IMR-90 (cell line): ENCODE measurements at regions not wholly inside any gene's neighbourhood (a gene's known extent, or its start where the extent isn't known, plus 50 kb on each side); places are given as distances from the start of the nearest gene placed in this dataset.

ENCODE experiments used
- ATAC-seq: fragments of 200-7000 bp; cut with Tn5 transposase; 2 replicates; pipeline ENCODE4 v1.9.1; 2020; ENCODE audit warnings: low read depth, mild to moderate bottlenecking, moderate library complexity
- BruUV-seq: library from RNA; stranded (reverse); fragments of 400-500 nt; replicated peaks from 2 replicates; lab custom pipeline; 2021; lab: Mats Ljungman, UMichigan
- CTCF ChIA-PET: fragments of 300-600 bp; formaldehyde crosslinking; extraction: SDS; loops from one replicate; lab custom pipeline; 2021; ENCODE audit warnings: antibody characterized with exemption; lab: Yijun Ruan, JAX
- POLR2A ChIA-PET: fragments of 300-600 bp; sonication (Branson Sonifier 250); formaldehyde crosslinking; loops from one replicate; lab custom pipeline; 2022; ENCODE audit warnings: antibody characterized with exemption; ENCODE audit not compliant: unreplicated experiment; lab: Charles Lee
- DNase-seq: peaks from one replicate; pipeline ENCODE4 v3.0.0; 2013
- H2AFZ ChIP-seq: replicated peaks from 2 replicates; pipeline ENCODE3; 2013; ENCODE audit warnings: low read length, mild to moderate bottlenecking; ENCODE audit not compliant: poor library complexity
- H2AK5ac ChIP-seq: 2 replicates; pipeline ENCODE4 v1.6.1; 2013; ENCODE audit warnings: low read depth, low read length, inconsistent platforms
- H2AK9ac ChIP-seq: replicated peaks from 2 replicates; pipeline ENCODE3; 2013; ENCODE audit warnings: mild to moderate bottlenecking, low read depth, low read length, moderate library complexity; ENCODE audit not compliant: poor library complexity
- H2BK120ac ChIP-seq: 2 replicates; pipeline ENCODE4 v1.6.1; 2013; ENCODE audit warnings: low read depth, low read length, inconsistent platforms
- H2BK15ac ChIP-seq: 3 replicates; pipeline ENCODE4 v1.6.1; 2013; ENCODE audit warnings: low read depth, low read length, inconsistent platforms
- H2BK20ac ChIP-seq: 2 replicates; pipeline ENCODE4 v1.6.1; 2013; ENCODE audit warnings: low read depth, mild to moderate bottlenecking, inconsistent platforms, low read length, moderate library complexity
- H2BK5ac ChIP-seq: 2 replicates; pipeline ENCODE4 v1.6.1; 2013; ENCODE audit warnings: mild to moderate bottlenecking, low read depth, low read length, inconsistent platforms; ENCODE audit not compliant: poor library complexity, severe bottlenecking
- H3K14ac ChIP-seq: replicated peaks from 2 replicates; pipeline ENCODE4 v1.6.1; 2013; ENCODE audit warnings: low read depth, low read length, inconsistent platforms
- H3K18ac ChIP-seq: 2 replicates; pipeline ENCODE4 v1.6.1; 2013; ENCODE audit warnings: low read depth, low read length, control low read depth
- H3K23ac ChIP-seq: 2 replicates; pipeline ENCODE4 v1.6.1; 2013; ENCODE audit warnings: low read depth, low read length, inconsistent platforms
- H3K27ac ChIP-seq: 2 replicates; pipeline ENCODE4 v1.5.1; 2013; ENCODE audit warnings: mild to moderate bottlenecking, control low read depth, low read length; ENCODE audit not compliant: insufficient read depth
- H3K27me3 ChIP-seq: 2 replicates; pipeline ENCODE4 v1.6.1; 2013; ENCODE audit warnings: low read length; ENCODE audit not compliant: control insufficient read depth, insufficient read depth
- H3K36me3 ChIP-seq: 2 replicates; pipeline ENCODE4 v1.6.1; 2013; ENCODE audit warnings: low read length, mixed read lengths; ENCODE audit not compliant: control insufficient read depth, insufficient read depth
- H3K4ac ChIP-seq: 2 replicates; pipeline ENCODE4 v1.6.1; 2013; ENCODE audit warnings: low read depth, low read length, inconsistent platforms
- H3K4me1 ChIP-seq: 2 replicates; pipeline ENCODE4 v1.6.1; 2013; ENCODE audit warnings: low read length, mixed read lengths; ENCODE audit not compliant: control insufficient read depth, insufficient read depth
- H3K4me2 ChIP-seq: 2 replicates; pipeline ENCODE4 v1.6.1; 2013; ENCODE audit warnings: low read depth, mild to moderate bottlenecking, control low read depth, low read length, moderate library complexity
- H3K4me3 ChIP-seq: 2 replicates; pipeline ENCODE4 v1.5.1; 2013; ENCODE audit warnings: low read depth, mild to moderate bottlenecking, control low read depth, low read length, moderate library complexity; ENCODE audit not compliant: insufficient read depth
- H3K56ac ChIP-seq: 2 replicates; pipeline ENCODE4 v1.6.1; 2013; ENCODE audit warnings: low read length, inconsistent platforms; ENCODE audit not compliant: insufficient read depth; ENCODE audit errors: extremely low read depth
- H3K79me1 ChIP-seq, 2 experiments: 2 replicates each; pipeline ENCODE4 v1.6.1; 2013; ENCODE audit warnings: low read length in 2 of 2, inconsistent platforms in 1 of 2, low read depth in 1 of 2
- H3K9ac ChIP-seq: 2 replicates; pipeline ENCODE4 v1.6.1; 2013; ENCODE audit warnings: low read depth, low read length, control low read depth
- H3K9me1 ChIP-seq: 2 replicates; pipeline ENCODE4 v1.6.1; 2013; ENCODE audit warnings: low read length, inconsistent platforms; ENCODE audit not compliant: insufficient read depth
- H3K9me3 ChIP-seq: 2 replicates; pipeline ENCODE4 v1.6.1; 2013; ENCODE audit warnings: low read length; ENCODE audit not compliant: control insufficient read depth, insufficient read depth
- H4K20me1 ChIP-seq: 2 replicates; pipeline ENCODE4 v1.6.1; 2013; ENCODE audit warnings: low read length, inconsistent platforms; ENCODE audit not compliant: insufficient read depth
- H4K5ac ChIP-seq: 2 replicates; pipeline ENCODE4 v1.6.1; 2013; ENCODE audit warnings: mild to moderate bottlenecking, low read depth, low read length, control low read depth
- H4K8ac ChIP-seq, 2 experiments: 2 replicates each; pipeline ENCODE4 v1.6.1; 2013; ENCODE audit warnings: low read depth in 2 of 2, low read length in 2 of 2, control low read depth in 1 of 2, inconsistent platforms in 1 of 2
- H4K91ac ChIP-seq: 2 replicates; pipeline ENCODE4 v1.6.1; 2013; ENCODE audit warnings: low read depth, low read length, inconsistent platforms; ENCODE audit not compliant: insufficient read depth
- BHLHE40 ChIP-seq: fragments of 150-350 bp; IDR thresholded peaks from 2 replicates; pipeline ENCODE4 v1.6.1; 2016; ENCODE audit warnings: mild to moderate bottlenecking, low read depth, low read length
- MXI1 ChIP-seq: IDR thresholded peaks from 2 replicates; pipeline ENCODE4 v1.6.1; 2012; ENCODE audit warnings: low read depth, mild to moderate bottlenecking, low read length, moderate library complexity, borderline replicate concordance
- NFE2L2 ChIP-seq: fragments of 150-350 bp; IDR thresholded peaks from 2 replicates; pipeline ENCODE4 v1.6.1; 2016; ENCODE audit warnings: low read depth, mild to moderate bottlenecking, low read length
- POLR2A ChIP-seq: IDR thresholded peaks from 2 replicates; pipeline ENCODE4 v1.6.1; 2012; ENCODE audit warnings: mild to moderate bottlenecking, low read depth, low read length
- RAD21 ChIP-seq: IDR thresholded peaks from 2 replicates; pipeline ENCODE4 v1.6.1; 2012; ENCODE audit warnings: low read length, improper control_type of control experiment
- SMC3 ChIP-seq: fragments of 150-350 bp; IDR thresholded peaks from 2 replicates; pipeline ENCODE4 v1.6.1; 2016; ENCODE audit warnings: low read depth, mild to moderate bottlenecking, antibody characterized with exemption, low read length, moderate library complexity
- WGBS, 2 experiments: methylation state at CpG; one replicate each; pipeline versions ENCODE4 v1.1.5 to v1.1.7; 2013; ENCODE audit warnings: missing lambda C conversion rate in 2 of 2; ENCODE audit not compliant: insufficient read length in 1 of 2; ENCODE audit errors: extremely low coverage in 2 of 2; 5-methylcytosine and 5-hydroxymethylcytosine counted together
- dilution Hi-C: fragments of 300-500 bp; cut with HindIII; formaldehyde crosslinking; loops from one replicate; pipeline ENCODE4 v1.14.3; 2018; ENCODE audit warnings: low sequenced_read_pairs; ENCODE audit not compliant: unreplicated experiment
- in situ Hi-C: fragments of 300-500 bp; cut with MboI; formaldehyde crosslinking; loops from 3 replicates; pipeline ENCODE4 v1.14.3; 2019; ENCODE audit warnings: low sequenced_read_pairs, inconsistent platforms, mixed read lengths
- intact Hi-C: fragments of 100-400 bp; cut with micrococcal nuclease; formaldehyde crosslinking; loops from 2 replicates; pipeline ENCODE4 v1.10.0; 2022
- TF ChIP-seq, protein P1 (sequence below): conservative IDR thresholded peaks from 2 replicates; pipeline ENCODE4 v1.5.1; 2012; ENCODE audit warnings: mild to moderate bottlenecking, low read depth, low read length, improper control_type of control experiment

DNA sequence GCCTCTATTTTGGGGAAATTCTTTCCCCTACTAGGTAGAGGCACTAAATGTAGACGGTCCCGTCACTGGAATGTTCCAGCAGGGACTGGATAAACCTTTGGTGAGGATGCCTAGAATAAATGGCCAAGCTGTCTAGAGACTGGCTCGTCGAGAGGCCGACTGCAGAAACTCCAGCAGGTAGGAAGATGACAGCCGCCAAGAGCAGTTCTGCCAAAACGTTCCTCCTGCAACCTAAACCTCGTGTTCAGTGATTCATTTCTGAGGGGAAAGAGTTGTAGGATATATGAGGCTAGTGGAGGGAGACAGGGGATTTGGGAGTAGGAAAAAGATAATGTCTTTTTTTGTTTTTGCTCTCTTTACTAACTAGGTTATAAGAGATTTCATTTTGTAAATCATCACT, 184.7 kb upstream of the GDF10 start:
- peak overlapping the region; percentile 34; the same call in 1 of the 2 replicates for H3K27ac ChIP-seq
- H3K9me3 ChIP-seq: no peaks in the 10 kb centered on the region
- H2BK20ac ChIP-seq: peak overlapping the region; percentile 16
- ATAC-seq (no peak), DNase-seq (no peak)
- no peak overlapping the region for H2AK9ac ChIP-seq
- H4K8ac ChIP-seq: no peak overlapping the region; a peak in 1 of 4 replicates
- 60% methylated on average over 1 of the region's 8 CpGs; no CpG with 5 or more reads in 1 of the 2 experiments for WGBS, 2 experiments
- no peak overlapping the region for H2BK5ac ChIP-seq
- no peak overlapping the region for H2BK120ac ChIP-seq
- H3K18ac ChIP-seq: peak overlapping the region; percentile 38
- H3K4me3 ChIP-seq: no peak overlapping the region
- peak overlapping the region; percentile 37 for H4K91ac ChIP-seq
- H3K9ac ChIP-seq: no peak overlapping the region
- no peaks in the 10 kb centered on the region for H4K20me1 ChIP-seq
- peak overlapping the region; percentile 38; the same call in 1 of the 2 replicates for H2AK5ac ChIP-seq
- peak overlapping the region; percentile 70 for H3K4ac ChIP-seq
- no peaks in the 10 kb centered on the region; the same call in 1 of the 2 replicates for H3K9me1 ChIP-seq
- no TSS peak for BruUV-seq
- no peak overlapping the region for H3K14ac ChIP-seq
- H2AFZ ChIP-seq: no peak overlapping the region
- POLR2A ChIA-PET: no interaction called here
- H4K5ac ChIP-seq: peak overlapping the region; percentile 5; the same call in 1 of the 2 replicates
- H3K4me1 ChIP-seq: peaks cover 13% of the 10 kb centered on the region
- no peak overlapping the region for H3K4me2 ChIP-seq
- CTCF ChIA-PET: no interaction called here
- intact Hi-C loops: no loop called here
- in situ Hi-C loops: no loop called here
- TF ChIP-seq MXI1 (no peak), RAD21 (no peak), BHLHE40 (no peak), SMC3 (no peak), NFE2L2 (no peak), POLR2A (no peak)
- TF ChIP-seq, protein P1, sequence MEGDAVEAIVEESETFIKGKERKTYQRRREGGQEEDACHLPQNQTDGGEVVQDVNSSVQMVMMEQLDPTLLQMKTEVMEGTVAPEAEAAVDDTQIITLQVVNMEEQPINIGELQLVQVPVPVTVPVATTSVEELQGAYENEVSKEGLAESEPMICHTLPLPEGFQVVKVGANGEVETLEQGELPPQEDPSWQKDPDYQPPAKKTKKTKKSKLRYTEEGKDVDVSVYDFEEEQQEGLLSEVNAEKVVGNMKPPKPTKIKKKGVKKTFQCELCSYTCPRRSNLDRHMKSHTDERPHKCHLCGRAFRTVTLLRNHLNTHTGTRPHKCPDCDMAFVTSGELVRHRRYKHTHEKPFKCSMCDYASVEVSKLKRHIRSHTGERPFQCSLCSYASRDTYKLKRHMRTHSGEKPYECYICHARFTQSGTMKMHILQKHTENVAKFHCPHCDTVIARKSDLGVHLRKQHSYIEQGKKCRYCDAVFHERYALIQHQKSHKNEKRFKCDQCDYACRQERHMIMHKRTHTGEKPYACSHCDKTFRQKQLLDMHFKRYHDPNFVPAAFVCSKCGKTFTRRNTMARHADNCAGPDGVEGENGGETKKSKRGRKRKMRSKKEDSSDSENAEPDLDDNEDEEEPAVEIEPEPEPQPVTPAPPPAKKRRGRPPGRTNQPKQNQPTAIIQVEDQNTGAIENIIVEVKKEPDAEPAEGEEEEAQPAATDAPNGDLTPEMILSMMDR: no peak
- no peak overlapping the region for H3K56ac ChIP-seq
- peak overlapping the region; percentile 35; the same call in 1 of the 3 replicates for H2BK15ac ChIP-seq
- peaks cover 2% of the 10 kb centered on the region for H3K27me3 ChIP-seq
- H3K79me1 ChIP-seq: no peaks in the 10 kb centered on the region
- dilution Hi-C loops: no loop called here
- no peaks in the 10 kb centered on the region for H3K36me3 ChIP-seq
- H3K23ac ChIP-seq: no peak overlapping the region
